ENCODE measurements at regions not wholly inside any gene's neighbourhood (a gene's known extent, or its start where the extent isn't known, plus 50 kb on each side); places are given as distances from the start of the nearest gene placed in this dataset.

DNA sequence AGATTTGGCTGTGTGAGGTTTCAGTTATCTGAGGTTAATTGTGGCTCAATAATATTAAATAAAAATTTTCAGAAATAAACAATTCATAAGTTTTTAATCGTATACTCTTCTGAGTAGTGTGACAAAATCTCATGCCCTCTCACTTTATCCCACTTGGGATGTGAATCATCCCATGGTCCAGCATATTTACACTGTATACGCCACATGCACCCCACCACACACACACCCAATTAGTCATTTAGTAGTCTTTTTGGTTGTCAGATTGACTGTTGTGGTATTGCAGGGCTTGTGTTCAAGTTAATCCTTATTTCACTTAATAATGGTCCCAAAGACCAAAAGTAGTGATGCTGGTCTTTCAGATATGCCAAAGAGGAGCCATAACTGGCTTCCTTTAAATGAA is 66.4 kb upstream of the PCDH9 start:
- TF ChIP-seq, protein P1, sequence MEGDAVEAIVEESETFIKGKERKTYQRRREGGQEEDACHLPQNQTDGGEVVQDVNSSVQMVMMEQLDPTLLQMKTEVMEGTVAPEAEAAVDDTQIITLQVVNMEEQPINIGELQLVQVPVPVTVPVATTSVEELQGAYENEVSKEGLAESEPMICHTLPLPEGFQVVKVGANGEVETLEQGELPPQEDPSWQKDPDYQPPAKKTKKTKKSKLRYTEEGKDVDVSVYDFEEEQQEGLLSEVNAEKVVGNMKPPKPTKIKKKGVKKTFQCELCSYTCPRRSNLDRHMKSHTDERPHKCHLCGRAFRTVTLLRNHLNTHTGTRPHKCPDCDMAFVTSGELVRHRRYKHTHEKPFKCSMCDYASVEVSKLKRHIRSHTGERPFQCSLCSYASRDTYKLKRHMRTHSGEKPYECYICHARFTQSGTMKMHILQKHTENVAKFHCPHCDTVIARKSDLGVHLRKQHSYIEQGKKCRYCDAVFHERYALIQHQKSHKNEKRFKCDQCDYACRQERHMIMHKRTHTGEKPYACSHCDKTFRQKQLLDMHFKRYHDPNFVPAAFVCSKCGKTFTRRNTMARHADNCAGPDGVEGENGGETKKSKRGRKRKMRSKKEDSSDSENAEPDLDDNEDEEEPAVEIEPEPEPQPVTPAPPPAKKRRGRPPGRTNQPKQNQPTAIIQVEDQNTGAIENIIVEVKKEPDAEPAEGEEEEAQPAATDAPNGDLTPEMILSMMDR (IDR thresholded peaks at IDR 0.05; ENCODE audit: low read depth, low read length, missing input control): no peak
- TF ChIP-seq NR2F2 (IDR thresholded peaks at IDR 0.05) (no peak), RAD21 (IDR thresholded peaks at IDR 0.05) (no peak)
- TF ChIP-seq, protein P2, sequence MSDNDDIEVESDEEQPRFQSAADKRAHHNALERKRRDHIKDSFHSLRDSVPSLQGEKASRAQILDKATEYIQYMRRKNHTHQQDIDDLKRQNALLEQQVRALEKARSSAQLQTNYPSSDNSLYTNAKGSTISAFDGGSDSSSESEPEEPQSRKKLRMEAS (IDR thresholded peaks at IDR 0.05): no peak
